GM21515 (cell line): ENCODE measurements at regions not wholly inside any gene's neighbourhood (a gene's known extent, or its start where the extent isn't known, plus 50 kb on each side); places are given as distances from the start of the nearest gene placed in this dataset.
"Not testable (repeated sequence)": the region's sequence is repeated elsewhere in the genome, so short reads cannot be mapped to it uniquely, and the experiment has no call there.

Experiments
- ATAC-seq: cut with Tn5 transposase; IDR thresholded peaks from one replicate; pipeline ENCODE4 v1.9.1; 2021; ENCODE audit not compliant: unreplicated experiment

GRCh38 chr21:8194042-8194441 lies 2327.3 kb upstream of the TPTE start:
- ATAC-seq, result peak; percentile 74

GRCh38 chr21:8197377-8198027 lies 2323.9 kb upstream of the TPTE start:
- ATAC-seq, result peak; percentile 39

- ATAC-seq, result peak; percentile 93
These were observed 2316.1 kb upstream of the TPTE start for GRCh38 chr21:8205094-8205891.

GRCh38 chr21:8205892-8206188 lies 2315.5 kb upstream of the TPTE start:
- not testable (repeated sequence) for ATAC-seq

- ATAC-seq, result peak; percentile 46
These were observed 2308.3 kb upstream of the TPTE start for GRCh38 chr21:8212986-8213550.

GRCh38 chr21:8214539-8214938 lies 2306.8 kb upstream of the TPTE start:
- ATAC-seq, result not testable (repeated sequence)

GRCh38 chr21:8229366-8230150 lies 2291.8 kb upstream of the TPTE start:
- peak; percentile 37 for ATAC-seq

- ATAC-seq, result not testable (repeated sequence)
These were observed 2290.1 kb upstream of the TPTE start for GRCh38 chr21:8231252-8231651.

- ATAC-seq, result not testable (repeated sequence)
These were observed 2288.4 kb upstream of the TPTE start for GRCh38 chr21:8233000-8233399.

GRCh38 chr21:8234059-8234458 lies 2287.3 kb upstream of the TPTE start:
- not testable (repeated sequence) for ATAC-seq

GRCh38 chr21:8244723-8245641 lies 2276.4 kb upstream of the TPTE start:
- ATAC-seq, result peak; percentile 49

GRCh38 chr21:8245642-8246402 lies 2275.6 kb upstream of the TPTE start:
- peak; percentile 82 for ATAC-seq

- not testable (repeated sequence) for ATAC-seq
These were observed 2269.7 kb upstream of the TPTE start for GRCh38 chr21:8251701-8252100.

GRCh38 chr21:8255094-8255493 lies 2266.3 kb upstream of the TPTE start:
- ATAC-seq, result not testable (repeated sequence)

- not testable (repeated sequence) for ATAC-seq
These were observed 2264.1 kb upstream of the TPTE start for GRCh38 chr21:8257083-8257799.

- ATAC-seq, result not testable (repeated sequence)
These were observed 2261.2 kb upstream of the TPTE start for GRCh38 chr21:8260065-8260627.
